Lower leg skin (tissue), 3 donors: ENCODE measurements at regions not wholly inside any gene's neighbourhood (a gene's known extent, or its start where the extent isn't known, plus 50 kb on each side); places are given as distances from the start of the nearest gene placed in this dataset.

Experiments
- CTCF ChIP-seq, 3 donors: fragments of 450-650 bp; IDR thresholded peaks; one replicate each; pipeline ENCODE4 v1.5.1; 2016; ENCODE audit warnings: antibody characterized with exemption in 3 of 3, mild to moderate bottlenecking in 3 of 3, moderate library complexity in 2 of 3
- POLR2A ChIP-seq, 2 donors: fragments of 450-650 bp; IDR thresholded peaks; one replicate each; pipeline ENCODE4 v1.6.1; 2016 to 2017; ENCODE audit warnings: antibody characterized with exemption in 2 of 2, mild to moderate bottlenecking in 1 of 2, moderate library complexity in 1 of 2

GRCh38 chrX:138928737-138929459 is 217.4 kb upstream of the FGF13 start:
- no peak for TF ChIP-seq CTCF (IDR thresholded peaks at IDR 0.05)
- TF ChIP-seq POLR2A (IDR thresholded peaks at IDR 0.05) = no peak
